Natural killer cell (primary cell): ENCODE measurements at regions not wholly inside any gene's neighbourhood (a gene's known extent, or its start where the extent isn't known, plus 50 kb on each side); places are given as distances from the start of the nearest gene placed in this dataset.

Source experiments
- ATAC-seq, 3 donors: fragments of 150-1000 bp in 2 of 3; fragments of 200-7000 bp in 1 of 3; cut with Tn5 transposase; 1 replicate in 1 of 3; 2 replicates in 2 of 3; pipeline ENCODE4 v1.10.0; 2021; ENCODE audit warnings: mild to moderate bottlenecking in 2 of 3, moderate library complexity in 2 of 3
- DNase-seq, 2 donors: peaks; one replicate each; pipeline versions ENCODE4 v3.0.0 to v3.0.0-alpha.2; 2013 to 2021; ENCODE audit warnings: mixed read lengths in 1 of 2
- H3K27ac ChIP-seq: one replicate; pipeline ENCODE4 v1.5.1; 2013; ENCODE audit warnings: mild to moderate bottlenecking, low read length
- H3K27me3 ChIP-seq: one replicate; pipeline ENCODE4 v1.6.1; 2013; ENCODE audit warnings: low read length; ENCODE audit not compliant: control insufficient read depth, insufficient read depth
- H3K36me3 ChIP-seq: one replicate; pipeline ENCODE4 v1.6.1; 2013; ENCODE audit warnings: low read length; ENCODE audit not compliant: control insufficient read depth, insufficient read depth
- H3K4me1 ChIP-seq: one replicate; pipeline ENCODE4 v1.6.1; 2013; ENCODE audit warnings: low read length; ENCODE audit not compliant: control insufficient read depth, insufficient read depth
- H3K4me3 ChIP-seq: one replicate; pipeline ENCODE4 v1.5.1; 2013; ENCODE audit warnings: low read length
- H3K9me3 ChIP-seq: one replicate; pipeline ENCODE4 v1.6.1; 2013; ENCODE audit warnings: low read length; ENCODE audit not compliant: control insufficient read depth, insufficient read depth
- H3K27ac Mint-ChIP-seq, 2 donors: one replicate each; pipeline ENCODE4 v1.8.0; 2022; ENCODE audit warnings: mild to moderate bottlenecking in 2 of 2, mixed read lengths in 2 of 2, moderate library complexity in 1 of 2
- H3K27me3 Mint-ChIP-seq, 2 donors: one replicate each; pipeline ENCODE4 v1.8.0; 2022; ENCODE audit warnings: low read depth in 2 of 2, mixed read lengths in 2 of 2
- H3K36me3 Mint-ChIP-seq: one replicate; pipeline ENCODE4 v1.8.0; 2022; ENCODE audit warnings: mixed read lengths
- H3K4me1 Mint-ChIP-seq, 2 donors: one replicate each; pipeline ENCODE4 v1.8.0; 2022; ENCODE audit warnings: mixed read lengths in 2 of 2
- H3K4me3 Mint-ChIP-seq: one replicate; pipeline ENCODE4 v1.8.0; 2022; ENCODE audit warnings: mild to moderate bottlenecking, moderate library complexity, mixed read lengths
- H3K9me3 Mint-ChIP-seq, 2 donors: one replicate each; pipeline ENCODE4 v1.8.0; 2022; ENCODE audit warnings: mixed read lengths in 2 of 2
- CTCF ChIP-seq: fragments of 200-600 bp; IDR thresholded peaks from one replicate; pipeline ENCODE4 v1.8.0; 2022; ENCODE audit warnings: antibody characterized with exemption
- WGBS: methylation state at CpG from one replicate; pipeline ENCODE4 v1.1.7; 2013; ENCODE audit warnings: missing lambda C conversion rate; ENCODE audit not compliant: insufficient coverage; 5-methylcytosine and 5-hydroxymethylcytosine counted together
- intact Hi-C: fragments of 100-400 bp; cut with micrococcal nuclease; formaldehyde crosslinking; loops from one replicate; pipeline ENCODE4 v1.14.2; 2022

GRCh38 chr3:148023994-148024393 lies 614.8 kb downstream of the ZIC1 start:
- Mint-ChIP-seq H3K4me1 (no peaks in the 10 kb centered on the region), H3K9me3 (peaks cover 11 to 14% of the 10 kb centered on the region in 2 donors), H3K27me3 (no peaks in the 10 kb centered on the region), H3K27ac (no peak overlapping the region), H3K4me3 (no peak overlapping the region), H3K36me3 (peaks cover 11% of the 10 kb centered on the region)
- TF ChIP-seq CTCF = no peak
- ATAC-seq = no peak
- no peak for DNase-seq
- Histone ChIP-seq H3K4me1 (no peaks in the 10 kb centered on the region), H3K27ac (no peak overlapping the region), H3K36me3 (no peaks in the 10 kb centered on the region), H3K4me3 (no peak overlapping the region), H3K9me3 (no peaks in the 10 kb centered on the region), H3K27me3 (no peaks in the 10 kb centered on the region)
- 85% methylated on average over 5 of the region's 6 CpGs for WGBS
- intact Hi-C loops = no loop called here

GRCh38 chr3:148026009-148026588 lies 616.9 kb downstream of the ZIC1 start:
- Histone ChIP-seq H3K27ac (no peak overlapping the region), H3K9me3 (no peaks in the 10 kb centered on the region), H3K27me3 (no peaks in the 10 kb centered on the region), H3K4me3 (no peak overlapping the region), H3K4me1 (no peaks in the 10 kb centered on the region), H3K36me3 (no peaks in the 10 kb centered on the region)
- Mint-ChIP-seq H3K9me3 (peaks cover 11 to 14% of the 10 kb centered on the region in 2 donors), H3K36me3 (peaks cover 11% of the 10 kb centered on the region), H3K27ac (no peak overlapping the region), H3K27me3 (no peaks in the 10 kb centered on the region), H3K4me1 (no peaks in the 10 kb centered on the region), H3K4me3 (no peak overlapping the region)
- intact Hi-C loops = no loop called here
- WGBS = 88% methylated on average over 6 of the region's 6 CpGs
- ATAC-seq (no peak), DNase-seq (no peak)
- TF ChIP-seq CTCF = no peak

GRCh38 chr3:148030975-148031374 lies 621.8 kb downstream of the ZIC1 start:
- Histone ChIP-seq H3K4me1 (no peaks in the 10 kb centered on the region), H3K36me3 (no peaks in the 10 kb centered on the region), H3K27me3 (no peaks in the 10 kb centered on the region), H3K9me3 (no peaks in the 10 kb centered on the region), H3K4me3 (no peak overlapping the region), H3K27ac (no peak overlapping the region)
- 85% methylated on average over 2 of the region's 2 CpGs for WGBS
- no peak for TF ChIP-seq CTCF
- Mint-ChIP-seq H3K27me3 (no peaks in the 10 kb centered on the region), H3K4me1 (no peaks in the 10 kb centered on the region), H3K9me3 (peaks cover 3 to 7% of the 10 kb centered on the region in 2 donors), H3K4me3 (no peak overlapping the region), H3K36me3 (no peaks in the 10 kb centered on the region), H3K27ac (no peak overlapping the region)
- ATAC-seq = no peak
- DNase-seq = no peak
- intact Hi-C loops = no loop called here

- peaks cover 3 to 4% of the 10 kb centered on the region in 2 donors for H3K9me3 Mint-ChIP-seq
- TF ChIP-seq CTCF = no peak
- no peak for DNase-seq
- no peaks in the 10 kb centered on the region for H3K4me1 Mint-ChIP-seq
- Histone ChIP-seq H3K4me3 (no peak overlapping the region), H3K27ac (no peak overlapping the region), H3K9me3 (no peaks in the 10 kb centered on the region), H3K27me3 (no peaks in the 10 kb centered on the region), H3K4me1 (no peaks in the 10 kb centered on the region), H3K36me3 (no peaks in the 10 kb centered on the region)
- H3K36me3 Mint-ChIP-seq = no peaks in the 10 kb centered on the region
- H3K27me3 Mint-ChIP-seq = no peaks in the 10 kb centered on the region
- whole genome bisulfite sequencing = 92% methylated on average over 3 of the region's 3 CpGs
- intact Hi-C loops = no loop called here
- no peak overlapping the region for H3K27ac Mint-ChIP-seq
- no peak for ATAC-seq
- H3K4me3 Mint-ChIP-seq = no peak overlapping the region
Observed at GRCh38 chr3:148034353-148034752, 625.2 kb downstream of the ZIC1 start.
